CD4-positive, alpha-beta T cell treated with Interleukin-12 subunit alpha and Interleukin-12 subunit beta, for 1 hour (primary cell): ENCODE measurements at regions not wholly inside any gene's neighbourhood (a gene's known extent, or its start where the extent isn't known, plus 50 kb on each side); places are given as distances from the start of the nearest gene placed in this dataset.
"Not testable (repeated sequence)": the region's sequence is repeated elsewhere in the genome, so short reads cannot be mapped to it uniquely, and the experiment has no call there.

Experiments used
- DNase-seq: peaks from one replicate; pipeline ENCODE4 v3.0.0-alpha.2; 2020

DNA sequence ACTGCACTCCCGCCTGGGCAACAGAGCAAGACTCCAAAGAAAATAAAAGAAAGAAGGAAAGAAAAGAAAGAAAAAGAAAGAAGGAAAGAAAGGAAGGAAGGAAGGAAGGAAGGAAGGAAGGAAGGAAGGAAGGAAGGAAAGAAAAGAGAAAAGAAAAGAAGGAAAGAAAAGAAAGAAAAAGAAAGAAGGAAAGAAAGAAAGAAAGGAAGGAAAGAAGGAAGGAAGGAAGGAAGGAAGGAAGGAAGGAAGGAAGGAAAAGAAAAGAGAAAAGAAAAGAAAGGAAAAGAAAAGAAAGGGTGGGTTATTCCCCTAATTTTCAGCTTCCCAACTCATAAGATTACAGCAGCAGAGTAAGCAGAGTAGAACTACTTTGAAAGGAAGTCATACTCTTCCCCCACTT is 64.4 kb downstream of the TMEM200C start:
- not testable (repeated sequence) for DNase-seq

DNA sequence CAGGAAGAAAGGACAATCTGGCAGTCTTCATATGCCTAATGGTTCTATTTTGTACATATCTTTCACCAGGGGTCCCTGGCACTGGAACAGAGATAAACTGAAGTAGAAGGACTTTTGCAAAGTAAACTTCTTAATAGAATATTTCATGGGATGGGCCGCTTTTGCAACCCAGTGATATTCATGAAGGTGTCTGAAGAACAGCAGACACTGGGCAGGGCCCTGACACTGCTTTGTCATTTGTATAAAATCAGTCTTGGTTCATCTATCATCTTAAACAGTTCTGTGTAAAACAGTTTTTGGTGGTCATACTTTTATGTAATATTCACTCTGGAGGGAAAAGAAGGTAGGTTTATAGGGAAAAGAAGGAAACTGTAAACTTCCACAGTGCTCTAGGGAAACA is 66.4 kb downstream of the TMEM200C start:
- DNase-seq = no peak

DNA sequence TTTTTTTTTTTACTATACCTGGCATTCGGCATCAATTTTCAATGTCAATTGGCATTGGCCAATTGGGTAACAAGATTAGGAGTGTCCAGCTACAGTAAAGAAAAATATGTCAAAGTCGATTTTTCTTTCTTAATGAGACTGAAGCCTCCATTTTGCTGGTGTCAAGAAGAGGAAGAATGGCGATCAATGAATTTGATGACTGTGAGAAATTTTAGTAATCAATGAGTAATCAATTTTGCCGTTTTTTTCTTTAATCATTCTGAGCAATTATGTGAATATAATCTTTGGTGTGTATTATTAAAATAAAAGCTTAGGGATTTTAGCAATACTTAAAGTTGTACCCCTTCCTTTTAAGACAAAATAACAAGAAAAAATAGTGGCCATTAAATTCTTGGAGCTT is 69.7 kb downstream of the TMEM200C start:
- DNase-seq = no peak

DNA sequence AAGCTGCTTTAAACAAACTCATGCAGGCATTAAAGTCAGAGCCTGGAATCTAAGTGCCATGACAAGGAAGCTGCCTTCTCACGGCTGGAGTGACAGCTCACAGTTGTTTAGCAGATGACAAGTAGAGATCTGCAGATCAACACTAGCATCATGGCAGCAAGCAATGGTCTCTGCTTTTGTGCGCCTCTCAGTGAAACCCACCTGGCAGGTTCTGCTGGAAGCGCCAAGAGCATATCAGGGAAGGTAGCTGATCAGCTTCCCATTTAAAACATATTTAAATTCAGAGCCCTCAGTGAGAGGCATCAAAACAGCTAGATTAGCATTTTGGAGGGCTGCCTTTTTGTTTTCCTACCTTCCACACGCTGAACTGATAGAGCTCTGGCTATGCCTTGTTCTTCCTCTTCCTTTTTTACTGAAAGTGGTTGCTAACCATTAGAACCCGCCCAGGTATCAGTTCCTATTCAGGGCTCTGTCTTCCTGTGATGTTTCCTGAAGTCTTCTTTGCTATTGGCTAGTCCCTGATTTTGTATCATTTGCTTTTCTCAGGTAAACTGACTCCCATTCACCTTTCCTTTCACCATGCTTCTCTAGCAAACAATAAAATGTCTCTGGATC is 70.8 kb downstream of the TMEM200C start:
- no peak for DNase-seq

DNA sequence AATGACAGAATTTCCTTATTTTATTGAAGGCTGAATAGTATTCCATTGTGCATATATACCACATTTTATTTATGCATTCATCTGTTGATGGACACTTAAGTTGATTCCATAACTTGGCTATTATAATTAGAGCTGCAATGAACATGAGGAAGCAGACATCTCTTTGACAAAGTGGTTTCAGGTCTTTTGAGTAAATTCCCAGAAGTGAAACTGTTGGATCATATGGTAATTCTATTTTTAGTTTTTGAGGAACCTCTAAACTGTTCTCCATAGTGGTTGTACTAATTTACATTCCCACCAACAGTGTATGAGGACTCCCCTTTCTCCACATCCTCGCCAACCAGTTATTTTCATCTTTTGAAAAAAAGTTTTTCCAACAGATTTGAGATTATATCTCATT is 77.5 kb downstream of the TMEM200C start:
- no peak for DNase-seq

DNA sequence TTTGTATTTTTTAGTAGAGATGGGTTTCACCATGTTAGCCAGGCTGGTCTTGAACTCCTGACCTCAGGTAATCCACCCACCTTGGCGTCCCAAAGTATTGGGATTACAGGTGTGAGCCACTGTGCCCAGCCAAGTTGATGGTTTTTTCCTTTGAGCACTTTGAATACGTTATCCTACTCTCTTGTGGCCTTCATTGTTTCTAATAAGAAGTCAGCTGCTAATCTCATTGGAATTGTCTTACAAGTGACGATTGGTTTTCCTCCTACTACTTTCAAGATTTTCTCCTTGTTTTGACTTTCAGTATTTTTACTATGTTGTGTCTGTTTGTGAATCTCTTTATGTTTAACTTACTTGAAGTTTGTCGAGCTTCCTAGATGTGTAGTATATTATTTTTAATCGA is 88.5 kb downstream of the TMEM200C start:
- DNase-seq = no peak

DNA sequence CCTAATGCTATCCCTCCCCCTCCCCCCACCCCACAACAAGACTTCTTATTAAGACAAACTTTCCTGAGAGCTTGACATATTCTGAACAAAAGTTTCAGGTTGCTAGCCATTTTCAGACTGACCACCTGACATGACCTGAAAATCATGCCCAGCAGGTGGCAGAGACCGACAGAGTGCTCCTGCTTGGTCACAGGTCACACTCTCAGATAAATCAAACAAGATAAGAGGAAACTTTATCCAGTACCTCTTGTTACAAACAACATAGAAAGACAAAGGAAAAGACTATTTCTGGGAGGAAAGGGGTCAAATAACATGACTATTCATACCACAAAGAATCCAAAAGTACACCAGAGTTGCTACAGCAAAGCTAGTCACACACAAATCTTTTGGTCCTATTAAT is 107.4 kb downstream of the TMEM200C start:
- no peak for DNase-seq

DNA sequence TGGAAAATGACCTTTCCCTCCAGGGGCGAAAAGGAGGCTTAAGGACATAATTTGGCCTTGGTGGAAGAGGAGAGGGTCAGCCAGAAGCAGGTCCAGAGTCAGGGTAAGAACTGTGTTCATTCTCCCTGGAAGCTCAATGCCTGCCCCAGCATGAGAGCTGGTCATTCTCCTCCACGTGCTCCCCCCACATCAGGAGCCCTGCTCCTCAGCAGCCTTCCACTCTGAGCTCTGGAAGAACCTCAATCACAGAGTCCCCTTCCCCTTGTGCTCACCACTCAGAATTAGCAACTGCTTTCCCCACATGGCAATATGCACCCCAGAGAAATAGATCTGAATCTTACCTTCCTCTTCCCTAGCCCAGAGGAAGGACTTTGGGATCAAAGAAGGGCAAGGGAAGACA is 115.4 kb downstream of the TMEM200C start:
- DNase-seq = no peak

DNA sequence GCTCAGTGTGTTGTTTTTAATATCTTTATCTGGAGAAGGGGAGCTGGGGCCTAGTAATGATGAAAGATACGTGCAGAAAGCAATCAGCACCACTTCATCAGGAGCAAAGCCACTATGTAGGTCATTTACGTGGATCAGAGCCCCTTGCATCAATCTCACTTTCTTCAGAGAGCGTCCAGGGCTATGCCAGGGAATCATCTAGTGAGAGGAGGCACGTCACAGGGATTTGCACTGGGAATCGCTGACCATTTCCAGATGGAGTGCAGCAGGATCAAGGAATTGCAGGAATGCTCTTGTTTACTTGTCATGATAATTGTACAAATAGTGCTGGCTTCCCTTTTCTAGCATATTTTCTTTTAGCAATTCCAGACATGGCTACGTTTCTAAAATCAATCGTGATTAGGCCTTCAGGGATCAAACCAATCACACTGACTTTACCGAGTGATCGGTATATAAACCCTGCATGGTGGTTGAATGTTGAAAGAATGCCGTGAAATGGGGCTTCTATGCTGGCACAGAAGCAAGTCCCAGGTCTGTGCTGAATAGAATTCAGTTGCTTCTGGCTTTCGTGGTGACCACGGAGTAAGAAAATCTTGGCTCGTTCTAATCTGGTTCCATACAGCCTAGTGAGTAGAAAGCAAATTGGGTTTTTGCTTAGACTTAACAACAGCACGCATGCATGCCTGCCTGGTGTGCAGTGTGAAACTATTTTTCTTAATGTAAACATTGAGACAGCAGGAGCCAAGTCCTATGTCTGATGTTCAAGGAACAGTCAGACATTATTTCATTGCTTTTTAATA is 122.8 kb downstream of the TMEM200C start:
- DNase-seq = no peak

DNA sequence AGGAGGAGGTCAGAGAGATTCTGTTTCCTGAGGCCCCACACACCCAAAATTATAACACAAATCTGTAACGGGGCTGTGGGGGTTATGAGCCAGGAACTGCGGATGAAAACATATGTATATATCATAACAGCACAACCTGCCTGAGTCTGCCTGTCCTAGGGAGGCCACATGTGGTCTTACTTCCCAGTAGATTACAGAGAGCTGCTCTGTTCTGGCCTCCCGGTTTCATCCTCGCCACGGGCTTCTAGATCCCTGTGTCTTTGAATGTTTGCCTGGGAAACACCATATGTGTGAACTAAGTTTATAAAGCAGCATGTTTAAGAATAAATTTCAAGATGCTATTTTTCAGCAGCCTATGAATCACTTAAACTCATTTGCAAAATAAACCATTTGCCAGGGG is 124.0 kb downstream of the TMEM200C start:
- no peak for DNase-seq

DNA sequence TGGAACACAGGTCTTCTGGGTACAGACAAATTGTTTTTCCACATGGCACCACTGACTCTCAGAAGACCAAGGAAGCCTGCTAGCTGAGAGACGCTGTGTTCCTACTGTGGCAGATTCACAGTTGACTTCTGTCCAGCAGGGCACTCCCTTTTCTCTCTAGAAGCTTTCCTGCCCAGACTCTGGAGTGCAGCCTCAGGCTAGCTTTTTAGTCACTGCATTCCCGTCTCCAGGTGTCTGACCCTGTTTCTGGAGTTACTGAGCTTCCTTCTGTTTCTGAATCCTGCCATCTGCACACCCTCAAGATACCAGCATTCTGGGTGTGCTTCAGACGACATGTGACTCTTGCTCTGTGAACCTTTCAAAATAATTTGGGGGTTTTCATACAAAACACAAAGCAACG is 125.1 kb downstream of the TMEM200C start:
- DNase-seq = no peak

DNA sequence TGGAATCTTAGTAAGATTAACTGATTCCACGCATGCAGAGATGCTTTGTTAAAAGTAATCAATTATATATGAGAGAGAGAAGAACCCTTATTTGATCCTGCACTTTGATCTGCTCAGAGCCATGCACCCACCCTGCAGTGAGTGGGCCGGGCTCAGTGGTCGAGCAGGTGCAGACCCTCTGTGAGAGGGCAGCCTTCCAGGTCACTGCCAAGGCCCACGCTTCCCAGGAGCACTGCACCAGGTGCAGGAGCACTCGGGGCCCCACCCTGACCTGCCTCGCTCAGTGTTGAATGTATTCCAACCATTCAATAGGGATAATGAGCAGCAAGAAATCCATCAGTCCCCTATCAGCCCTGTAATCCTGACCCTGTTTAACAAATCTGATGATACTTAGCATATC is 126.9 kb downstream of the TMEM200C start:
- DNase-seq = no peak

DNA sequence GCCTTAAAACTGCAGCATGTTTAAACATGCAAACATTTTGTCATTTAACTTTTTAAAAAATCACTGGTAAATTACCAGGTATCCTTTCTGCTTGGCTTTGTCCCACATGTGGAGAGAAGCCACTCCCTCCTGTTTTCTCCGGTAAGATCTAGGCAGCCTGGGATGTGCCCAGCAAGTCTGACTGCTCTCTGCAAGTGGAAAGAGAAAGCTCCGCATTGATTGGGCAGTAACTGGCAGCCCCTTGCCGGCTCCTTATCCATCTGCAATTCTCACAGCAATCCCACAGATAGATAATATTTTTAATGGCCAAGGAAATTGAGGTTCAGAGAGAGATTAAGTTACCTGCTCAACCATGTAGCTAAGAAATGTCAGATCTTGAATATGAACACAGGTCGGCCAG is 136.1 kb downstream of the TMEM200C start:
- DNase-seq = no peak

DNA sequence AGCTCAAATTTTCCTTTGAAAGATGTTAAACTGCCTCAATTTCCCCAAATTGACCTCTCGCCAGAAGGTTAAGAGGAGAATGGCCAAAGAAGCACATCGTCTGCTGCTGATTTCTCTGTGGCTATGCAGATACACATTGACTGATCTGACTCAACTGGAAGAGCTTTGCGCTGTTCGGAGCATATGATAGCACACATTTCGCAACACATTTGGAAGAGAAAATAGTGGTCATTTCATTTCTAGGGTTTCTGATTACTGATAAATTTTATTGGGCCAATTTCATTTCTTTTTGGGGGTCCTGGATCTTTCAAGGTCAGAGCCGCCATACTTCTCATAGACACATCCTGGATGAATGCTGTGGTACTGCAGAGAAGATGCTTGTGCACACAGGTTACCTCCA is 138.5 kb downstream of the TMEM200C start:
- no peak for DNase-seq

DNA sequence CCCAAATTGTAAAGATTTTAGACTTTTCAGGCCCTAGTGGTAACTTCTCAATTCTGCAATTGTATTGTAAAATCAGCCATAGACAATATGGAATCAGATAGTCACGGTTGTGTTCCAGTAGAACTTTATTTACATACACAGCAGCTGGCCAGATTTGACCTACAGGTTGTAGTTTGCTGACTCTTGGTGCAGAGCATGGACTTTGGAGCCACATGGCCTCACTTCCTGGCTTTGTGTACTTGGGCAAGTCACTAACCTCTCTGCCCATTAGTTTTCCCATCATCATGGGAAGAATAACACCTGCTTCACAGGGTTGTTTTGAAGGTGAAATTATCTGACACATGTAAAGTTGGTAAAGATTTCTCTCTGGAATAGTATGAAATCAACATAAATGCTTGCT is 147.6 kb downstream of the TMEM200C start:
- no peak for DNase-seq

DNA sequence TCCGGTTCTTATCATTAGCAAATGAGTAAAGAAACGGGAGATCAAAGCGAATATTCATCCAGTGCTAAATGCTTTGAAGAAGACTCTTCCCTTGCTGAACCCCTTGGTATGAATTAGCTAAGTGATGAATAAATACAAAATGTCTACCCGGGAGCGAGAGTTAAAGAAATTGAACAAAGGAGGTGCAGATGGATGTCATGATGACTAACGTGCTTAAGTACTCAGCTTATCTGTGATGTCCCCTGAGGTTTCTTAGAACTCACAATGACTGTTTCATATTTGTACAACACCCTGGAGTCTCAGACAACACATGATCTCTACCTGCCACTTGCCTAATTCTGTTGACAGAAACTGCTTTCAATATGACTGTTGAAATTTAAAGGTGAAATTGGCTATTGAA is 148.5 kb downstream of the TMEM200C start:
- DNase-seq = no peak

DNA sequence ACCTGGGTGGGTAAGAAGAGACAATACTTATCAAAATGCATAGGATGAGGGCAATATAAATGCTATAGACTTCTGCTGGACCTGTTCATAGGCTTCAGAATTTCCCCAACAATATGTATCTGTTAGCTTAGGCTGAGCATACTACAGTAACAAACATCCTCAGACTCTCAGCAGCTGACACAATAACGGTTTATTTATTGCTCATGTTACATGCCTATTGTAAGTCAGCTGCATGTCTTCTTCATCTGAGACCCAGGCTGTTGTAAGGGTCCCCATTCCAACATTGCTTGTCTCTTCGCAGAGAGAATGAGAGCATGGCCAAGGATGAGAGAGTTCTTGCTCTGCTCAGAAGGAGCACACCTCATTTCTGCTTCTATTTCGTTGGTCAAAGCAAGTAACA is 150.7 kb downstream of the TMEM200C start:
- no peak for DNase-seq

DNA sequence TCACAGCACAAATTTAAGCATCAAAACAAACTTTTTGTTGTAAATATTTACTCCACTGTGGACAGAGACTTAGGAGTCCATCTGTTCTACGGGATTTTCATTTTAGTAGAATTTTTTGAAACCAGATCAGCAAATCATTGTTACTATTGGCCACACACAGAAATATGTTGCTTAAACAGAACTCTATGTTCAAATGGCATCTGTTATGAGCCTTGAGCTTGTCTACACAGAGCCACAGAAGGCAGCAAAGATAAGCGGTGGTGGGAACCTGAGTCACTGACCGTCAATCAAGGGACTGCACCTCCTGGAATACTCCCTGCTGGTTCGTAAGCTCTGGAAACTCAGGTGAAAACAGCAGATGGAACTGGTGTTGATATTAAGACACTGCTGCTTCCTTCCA is 156.8 kb downstream of the TMEM200C start:
- no peak for DNase-seq

DNA sequence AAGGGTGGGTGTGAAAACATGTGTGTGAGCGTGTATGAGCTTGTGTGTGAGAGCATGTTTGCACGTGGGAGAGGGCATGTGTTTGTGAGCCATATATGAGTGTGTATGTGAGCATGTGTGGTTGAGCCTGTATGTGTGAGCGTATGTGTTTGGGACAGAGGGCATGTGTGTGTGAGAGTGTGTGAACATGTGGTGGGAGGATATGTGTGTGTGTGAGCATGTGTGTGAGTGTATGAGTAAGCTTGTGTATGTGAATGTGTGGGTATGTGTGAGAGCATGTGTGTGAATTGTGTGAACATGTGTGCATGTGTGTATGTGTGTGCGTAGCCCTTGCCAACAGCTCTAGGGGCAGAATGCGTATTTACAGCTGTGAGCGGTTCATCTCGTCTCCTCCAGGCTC is 163.0 kb downstream of the TMEM200C start:
- no peak for DNase-seq

DNA sequence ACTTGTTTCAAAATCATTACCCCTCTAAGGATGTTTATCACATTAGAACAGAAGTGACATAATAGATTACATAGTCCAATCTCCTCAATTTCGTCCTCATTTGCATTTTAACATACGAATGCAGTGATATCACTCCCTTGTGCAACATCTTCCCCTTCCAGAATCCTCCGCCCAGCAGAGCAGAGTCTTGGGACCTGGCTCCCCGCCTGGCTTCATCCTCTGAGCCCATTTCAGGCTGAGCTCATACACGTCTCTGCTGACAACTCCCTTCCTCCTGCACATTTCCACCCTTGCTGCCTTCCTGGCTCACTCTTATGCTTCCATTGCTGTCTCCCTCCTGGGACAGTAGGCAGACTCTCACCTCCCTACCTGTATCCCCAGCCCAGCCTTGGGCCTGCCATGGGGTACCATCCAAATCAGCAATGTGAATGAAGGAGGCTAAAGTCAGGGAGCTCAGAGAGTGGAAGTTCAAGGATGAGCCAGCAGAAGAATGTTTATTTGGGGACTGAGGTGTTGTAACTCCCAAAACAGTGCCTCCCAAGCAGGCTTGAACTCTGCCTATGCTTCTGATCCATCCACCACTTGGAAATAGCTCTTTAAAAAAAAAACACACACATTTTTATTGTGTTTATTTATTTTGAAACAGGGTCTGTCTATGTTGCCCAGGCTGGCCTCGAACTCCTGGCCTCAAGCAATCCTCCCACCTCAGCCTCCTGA is 165.2 kb downstream of the TMEM200C start:
- DNase-seq = no peak

DNA sequence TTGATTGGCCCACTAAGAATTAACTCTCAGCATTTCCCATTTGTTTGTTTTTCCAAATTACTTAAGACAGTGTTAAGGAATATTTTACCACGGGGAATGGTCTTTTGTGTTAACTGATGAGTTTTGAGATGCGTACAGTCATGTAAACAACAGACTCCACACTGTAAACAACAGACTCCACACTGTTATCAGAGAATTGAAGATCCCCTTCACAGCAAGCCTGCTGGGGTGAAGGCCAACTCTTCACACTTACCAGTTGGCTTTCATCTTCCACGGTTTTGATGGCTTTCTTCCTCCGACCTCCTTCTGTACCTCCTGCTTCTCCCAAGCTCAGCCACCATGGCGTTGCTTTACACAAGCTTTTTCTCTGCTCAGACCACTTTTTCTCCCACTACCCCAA is 166.8 kb downstream of the TMEM200C start:
- DNase-seq = no peak

DNA sequence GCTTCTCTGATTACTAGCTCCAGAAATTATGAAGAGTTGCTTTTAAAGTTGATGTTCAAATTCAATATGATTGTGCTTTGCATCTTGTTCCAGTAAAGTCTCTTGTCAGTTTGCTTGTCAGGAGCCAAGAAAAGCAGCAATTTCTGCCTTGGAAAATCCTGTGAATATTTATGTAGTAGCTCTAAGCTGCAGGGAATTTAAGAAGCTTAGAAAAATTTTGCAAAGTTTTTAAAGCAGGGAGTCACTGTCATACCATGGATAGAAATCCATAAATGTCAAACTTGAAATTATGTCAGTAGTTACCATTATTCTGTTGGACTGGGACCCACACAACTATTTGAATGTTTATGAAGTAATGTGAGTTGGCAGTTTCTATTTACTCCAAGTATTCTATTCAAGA is 169.3 kb downstream of the TMEM200C start:
- no peak for DNase-seq

DNA sequence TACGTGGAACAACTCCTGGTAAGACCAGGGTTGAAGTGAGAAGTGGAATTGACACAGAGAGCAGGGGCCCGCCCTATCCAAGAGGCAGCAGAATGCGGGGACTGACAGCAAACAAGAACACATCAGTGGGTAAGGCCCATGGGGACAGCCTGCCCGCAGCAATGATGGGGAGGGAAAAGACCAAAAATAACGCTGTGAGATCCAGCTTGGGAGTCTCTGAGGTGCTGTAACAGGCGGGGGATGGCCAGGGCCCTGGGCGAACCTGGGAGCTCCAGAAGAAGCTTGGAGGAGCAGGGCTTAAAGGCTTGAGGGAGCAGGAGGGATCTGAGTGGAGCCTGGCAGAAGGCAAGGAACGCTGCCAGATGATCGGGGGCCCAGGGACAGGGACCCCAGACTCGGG is 173.4 kb downstream of the TMEM200C start:
- no peak for DNase-seq

DNA sequence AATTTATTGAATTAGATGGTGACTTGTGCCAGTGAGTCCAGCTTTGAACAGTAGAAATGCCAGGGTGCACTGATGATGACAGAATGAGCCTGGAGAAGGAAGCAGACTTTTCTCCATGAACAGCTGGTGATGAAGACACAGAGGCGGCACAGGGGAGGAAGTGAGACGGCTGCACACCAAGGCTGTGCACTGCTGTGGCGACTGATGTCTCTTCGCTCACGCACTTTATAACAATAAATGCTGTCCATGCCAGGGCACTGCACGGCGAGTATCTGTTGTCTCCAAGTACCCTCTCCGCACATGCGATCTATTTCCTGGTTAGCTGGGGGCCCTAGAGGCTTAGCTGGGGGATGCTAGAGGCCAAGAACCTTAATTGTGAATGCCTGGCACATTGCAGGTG is 175.2 kb downstream of the TMEM200C start:
- DNase-seq = no peak
